Liver (tissue), 3 donors: ENCODE measurements at regions not wholly inside any gene's neighbourhood (a gene's known extent, or its start where the extent isn't known, plus 50 kb on each side); places are given as distances from the start of the nearest gene placed in this dataset.

Source experiments
- CTCF ChIP-seq: fragments of 150-350 bp; IDR thresholded peaks from 2 replicates; pipeline ENCODE4 v1.5.1; 2017; ENCODE audit warnings: improper control_type of control experiment, low read depth, low read length; ENCODE audit not compliant: missing input control
- GABPA ChIP-seq, 2 donors: IDR thresholded peaks in 1 of 2; conservative IDR thresholded peaks in 1 of 2; 2 replicates each; pipeline ENCODE4 v1.6.1; 2016; ENCODE audit warnings: antibody characterized with exemption in 2 of 2, mild to moderate bottlenecking in 1 of 2, moderate library complexity in 1 of 2
- JUND ChIP-seq, 2 donors: IDR thresholded peaks; 2 replicates each; pipeline ENCODE4 v1.6.1; 2016; ENCODE audit warnings: antibody characterized with exemption in 2 of 2
- MAX ChIP-seq: IDR thresholded peaks from 2 replicates; pipeline ENCODE4 v1.6.1; 2016; ENCODE audit warnings: antibody characterized with exemption
- RAD21 ChIP-seq, 2 donors: IDR thresholded peaks; 2 replicates each; pipeline ENCODE4 v1.6.1; 2016; ENCODE audit warnings: antibody characterized with exemption in 2 of 2, mild to moderate bottlenecking in 2 of 2
- REST ChIP-seq: IDR thresholded peaks from 2 replicates; pipeline ENCODE4 v1.6.1; 2016; ENCODE audit warnings: antibody characterized with exemption, mild to moderate bottlenecking
- SP1 ChIP-seq: IDR thresholded peaks from 2 replicates; pipeline ENCODE4 v1.6.1; 2018; ENCODE audit warnings: antibody characterized with exemption, mild to moderate bottlenecking
- TAF1 ChIP-seq: conservative IDR thresholded peaks from 2 replicates; pipeline ENCODE4 v1.6.1; 2016; ENCODE audit warnings: antibody characterized with exemption, mild to moderate bottlenecking
- YY1 ChIP-seq: IDR thresholded peaks from 2 replicates; pipeline ENCODE4 v1.6.1; 2016; ENCODE audit warnings: antibody characterized with exemption, mild to moderate bottlenecking
- donor health status: healthy.
- donor health status: healthy.

GRCh38 chr18:76188097-76188496 lies 306.9 kb downstream of the ZNF516 start:
- no peak for TF ChIP-seq REST
- no peak for TF ChIP-seq CTCF
- no peak for TF ChIP-seq TAF1
- TF ChIP-seq YY1: no peak
- no peak for TF ChIP-seq SP1
- TF ChIP-seq GABPA (IDR thresholded peaks at IDR 0.05 in 1 of 2, conservative IDR thresholded peaks at IDR 0.05 in 1 of 2): no peak
- no peak for TF ChIP-seq JUND (IDR thresholded peaks at IDR 0.05)
- no peak for TF ChIP-seq RAD21 (IDR thresholded peaks at IDR 0.05)
- no peak for TF ChIP-seq MAX
